C4-2B (cell line): ENCODE measurements at regions not wholly inside any gene's neighbourhood (a gene's known extent, or its start where the extent isn't known, plus 50 kb on each side); places are given as distances from the start of the nearest gene placed in this dataset.
"Not testable (repeated sequence)": the region's sequence is repeated elsewhere in the genome, so short reads cannot be mapped to it uniquely, and the experiment has no call there.

Experiments used
- H3K27ac ChIP-seq: fragments of 450-650 bp; 2 replicates; pipeline ENCODE4 v1.5.1; 2017
- ZFX ChIP-seq: fragments of 450-650 bp; IDR thresholded peaks from 2 replicates; pipeline ENCODE4 v1.6.1; 2017
- TF ChIP-seq, protein P1 (sequence below): fragments of 450-650 bp; conservative IDR thresholded peaks from 2 replicates; pipeline ENCODE4 v1.5.1; 2017; ENCODE audit warnings: mild to moderate bottlenecking

DNA sequence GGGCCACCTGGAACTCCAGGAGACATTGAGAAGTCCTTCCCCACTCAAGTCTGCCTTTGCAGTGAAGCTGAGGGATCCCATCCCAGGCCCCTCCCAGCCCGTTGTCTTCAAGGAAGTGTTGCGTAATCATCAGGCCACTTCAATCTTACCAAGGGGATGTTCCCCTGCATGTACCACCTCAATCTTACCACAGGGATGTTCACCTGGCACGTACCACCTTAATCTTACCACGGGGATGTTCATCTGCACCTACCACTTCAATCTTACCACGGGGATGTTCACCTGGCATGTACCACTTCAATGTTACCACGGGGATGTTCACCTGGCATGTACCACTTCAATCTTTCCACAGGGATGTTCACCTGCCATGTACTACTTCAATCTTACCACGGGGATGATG lies 108.0 kb upstream of the SYN3 start:
- H3K27ac ChIP-seq: no peak overlapping the region
- no peak for TF ChIP-seq ZFX
- TF ChIP-seq, protein P1, sequence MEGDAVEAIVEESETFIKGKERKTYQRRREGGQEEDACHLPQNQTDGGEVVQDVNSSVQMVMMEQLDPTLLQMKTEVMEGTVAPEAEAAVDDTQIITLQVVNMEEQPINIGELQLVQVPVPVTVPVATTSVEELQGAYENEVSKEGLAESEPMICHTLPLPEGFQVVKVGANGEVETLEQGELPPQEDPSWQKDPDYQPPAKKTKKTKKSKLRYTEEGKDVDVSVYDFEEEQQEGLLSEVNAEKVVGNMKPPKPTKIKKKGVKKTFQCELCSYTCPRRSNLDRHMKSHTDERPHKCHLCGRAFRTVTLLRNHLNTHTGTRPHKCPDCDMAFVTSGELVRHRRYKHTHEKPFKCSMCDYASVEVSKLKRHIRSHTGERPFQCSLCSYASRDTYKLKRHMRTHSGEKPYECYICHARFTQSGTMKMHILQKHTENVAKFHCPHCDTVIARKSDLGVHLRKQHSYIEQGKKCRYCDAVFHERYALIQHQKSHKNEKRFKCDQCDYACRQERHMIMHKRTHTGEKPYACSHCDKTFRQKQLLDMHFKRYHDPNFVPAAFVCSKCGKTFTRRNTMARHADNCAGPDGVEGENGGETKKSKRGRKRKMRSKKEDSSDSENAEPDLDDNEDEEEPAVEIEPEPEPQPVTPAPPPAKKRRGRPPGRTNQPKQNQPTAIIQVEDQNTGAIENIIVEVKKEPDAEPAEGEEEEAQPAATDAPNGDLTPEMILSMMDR: no peak

GRCh38 chr22:33163815-33164214 lies 105.6 kb upstream of the SYN3 start:
- H3K27ac ChIP-seq: no peak overlapping the region
- TF ChIP-seq, protein P1: 0 out of 2 replicates have a peak, but pooled peaks have one; percentile 4
- no peak for TF ChIP-seq ZFX

DNA sequence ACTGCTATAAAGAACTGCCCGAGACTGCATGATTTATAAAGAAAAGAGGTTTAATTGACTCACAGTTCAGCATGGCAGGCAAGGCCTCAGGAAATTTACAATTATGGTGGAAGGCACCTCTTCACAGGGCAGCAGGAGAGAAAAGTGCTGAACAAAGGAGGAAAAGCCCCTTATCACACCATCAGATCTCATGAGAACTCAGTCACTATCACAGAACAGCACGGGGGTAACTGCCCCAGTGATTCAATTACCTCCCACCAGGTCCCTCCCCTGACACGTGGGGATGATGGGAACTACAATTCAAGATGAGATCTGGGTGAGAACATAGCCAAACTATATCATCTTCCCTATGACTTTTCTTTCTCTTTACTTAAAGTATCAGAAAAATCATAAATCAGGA lies 104.0 kb upstream of the SYN3 start:
- H3K27ac ChIP-seq: no peak overlapping the region
- no peak for TF ChIP-seq ZFX
- TF ChIP-seq, protein P1: no peak

DNA sequence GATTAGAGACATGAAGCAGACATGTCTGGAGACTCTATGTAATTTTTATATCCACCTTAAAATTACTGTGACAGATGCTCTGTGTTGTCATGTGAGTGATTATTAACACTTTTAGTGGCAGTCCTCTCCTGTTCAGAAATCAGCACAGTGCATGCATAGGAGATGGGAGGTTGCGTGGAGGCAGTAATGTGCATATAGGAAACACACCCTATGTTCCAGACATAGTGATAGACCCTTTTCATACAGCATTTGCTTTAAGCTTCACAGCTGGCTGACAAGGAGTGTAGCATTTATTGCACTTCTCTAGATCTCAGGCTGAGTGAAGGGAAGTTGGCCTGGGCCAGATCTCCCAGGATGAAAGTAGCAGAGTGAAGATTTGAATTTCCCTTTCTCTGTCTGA lies 102.3 kb upstream of the SYN3 start:
- TF ChIP-seq, protein P1: no peak
- no peak for TF ChIP-seq ZFX
- H3K27ac ChIP-seq: no peak overlapping the region

GRCh38 chr22:33154967-33155366 lies 96.8 kb upstream of the SYN3 start:
- not testable (repeated sequence) for H3K27ac ChIP-seq

GRCh38 chr22:33149611-33150010 lies 91.4 kb upstream of the SYN3 start:
- H3K27ac ChIP-seq: no peak overlapping the region
- no peak for TF ChIP-seq ZFX
- TF ChIP-seq, protein P1: no peak

DNA sequence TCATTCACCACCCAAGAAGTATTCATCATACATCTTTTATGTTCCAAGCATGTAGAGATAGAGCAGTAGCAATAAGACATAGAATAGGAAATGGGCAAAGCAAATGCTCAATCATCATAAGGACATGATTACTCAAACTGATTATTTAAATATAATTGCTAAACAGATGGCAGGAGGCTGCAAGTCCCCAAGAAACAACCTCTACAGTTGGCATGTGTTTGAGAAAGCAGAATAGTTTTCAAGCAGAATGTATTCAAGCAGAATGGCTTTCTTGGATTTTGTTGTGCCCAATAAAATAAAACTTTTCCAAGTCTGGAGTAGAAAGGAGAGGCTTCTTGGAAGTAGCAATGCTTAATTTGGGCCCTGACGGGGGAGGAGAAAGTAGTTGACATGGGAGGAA lies 86.5 kb upstream of the SYN3 start:
- no peak overlapping the region for H3K27ac ChIP-seq
- TF ChIP-seq, protein P1: no peak
- TF ChIP-seq ZFX: no peak

DNA sequence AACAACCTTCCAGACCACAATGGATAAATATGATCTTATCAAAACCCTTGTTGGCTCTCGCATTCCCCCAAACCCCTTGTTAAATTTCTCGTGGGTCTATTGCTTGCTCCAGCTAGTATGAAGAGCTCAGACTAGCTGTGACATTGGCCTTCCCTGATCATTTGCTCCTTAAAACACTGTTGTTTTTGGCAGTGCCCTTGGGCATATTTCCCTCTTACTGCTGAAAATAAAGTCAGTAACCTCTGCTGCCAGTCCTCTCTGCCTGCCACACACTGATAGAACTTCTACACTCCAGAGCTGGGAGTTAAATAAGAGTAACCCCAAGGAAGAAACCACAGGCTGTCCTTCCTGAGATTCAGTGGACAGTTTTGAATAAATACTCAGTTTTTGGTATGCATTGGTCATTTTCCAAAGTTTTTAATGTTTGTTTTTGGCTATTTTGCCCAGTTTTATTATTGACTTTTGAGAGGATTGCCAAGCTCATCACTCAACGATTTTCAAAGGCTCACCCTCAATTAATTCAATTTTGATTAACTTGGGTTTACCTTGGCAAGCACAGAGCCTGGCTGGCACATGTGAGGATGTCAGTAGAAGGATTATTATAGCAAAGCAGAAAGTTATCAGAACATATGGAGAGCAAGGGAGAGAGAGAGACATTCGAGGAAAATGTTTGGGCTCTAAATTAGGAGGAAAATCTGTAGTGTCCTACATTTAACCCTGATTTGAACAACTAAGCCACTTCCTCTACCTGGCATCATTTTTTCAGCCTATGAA lies 84.3 kb upstream of the SYN3 start:
- TF ChIP-seq, protein P1: no peak
- no peak for TF ChIP-seq ZFX
- H3K27ac ChIP-seq: no peak overlapping the region
